Hepatocyte (in vitro differentiated cells): ENCODE measurements at regions not wholly inside any gene's neighbourhood (a gene's known extent, or its start where the extent isn't known, plus 50 kb on each side); places are given as distances from the start of the nearest gene placed in this dataset.
A peak's percentile ranks its signal among the peaks of the same experiment; 100 is the strongest.

Experiments used
- DNase-seq: peaks from one replicate; pipeline ENCODE4 v3.0.0-alpha.2; 2016; ENCODE audit warnings: low spot score
- H2AFZ ChIP-seq: fragments of 200-600 bp; sonication (generic); 2 replicates; pipeline ENCODE4 v1.6.0; 2016; ENCODE audit warnings: antibody characterized with exemption, mild to moderate bottlenecking
- H3K27ac ChIP-seq: fragments of 200-600 bp; sonication (generic); 2 replicates; pipeline ENCODE4 v1.5.1; 2016; ENCODE audit warnings: mild to moderate bottlenecking
- H3K27me3 ChIP-seq: fragments of 200-600 bp; sonication (generic); 2 replicates; pipeline ENCODE4 v1.6.1; 2016
- H3K36me3 ChIP-seq: fragments of 200-600 bp; sonication (generic); replicated peaks from 2 replicates; pipeline ENCODE4 v1.5.1; 2016; ENCODE audit warnings: low read depth; ENCODE audit not compliant: insufficient read depth
- H3K4me1 ChIP-seq: fragments of 200-600 bp; sonication (generic); 2 replicates; pipeline ENCODE4 v1.5.1; 2016; ENCODE audit warnings: mild to moderate bottlenecking, moderate library complexity; ENCODE audit not compliant: insufficient read depth
- H3K4me2 ChIP-seq: fragments of 200-600 bp; sonication (generic); 2 replicates; pipeline ENCODE4 v1.6.0; 2016
- H3K4me3 ChIP-seq: fragments of 200-600 bp; sonication (generic); 2 replicates; pipeline ENCODE4 v1.5.1; 2016; ENCODE audit warnings: mild to moderate bottlenecking
- H3K79me2 ChIP-seq: fragments of 200-600 bp; sonication (generic); 2 replicates; pipeline ENCODE4 v1.6.0; 2017; ENCODE audit warnings: mild to moderate bottlenecking
- H3K9me2 ChIP-seq: fragments of 200-600 bp; sonication (generic); replicated peaks from 2 replicates; pipeline ENCODE4 v1.6.0; 2017; ENCODE audit warnings: mild to moderate bottlenecking; ENCODE audit not compliant: insufficient read depth
- H3K9me3 ChIP-seq: fragments of 200-600 bp; sonication (generic); 2 replicates; pipeline ENCODE4 v1.5.1; 2016; ENCODE audit warnings: low read depth, mild to moderate bottlenecking
- H4K20me1 ChIP-seq: fragments of 200-600 bp; sonication (generic); 2 replicates; pipeline ENCODE4 v1.6.0; 2016; ENCODE audit warnings: mild to moderate bottlenecking; ENCODE audit not compliant: insufficient read depth, poor library complexity, severe bottlenecking
- EZH2 ChIP-seq: fragments of 200-600 bp; sonication (generic); IDR thresholded peaks from 2 replicates; pipeline ENCODE4 v1.6.1; 2016; ENCODE audit warnings: antibody characterized with exemption, mild to moderate bottlenecking, borderline replicate concordance
- EZH2phosphoT487 ChIP-seq: fragments of 200-600 bp; sonication (generic); IDR thresholded peaks from one replicate; pipeline ENCODE4 v1.6.1; 2018; ENCODE audit warnings: antibody characterized with exemption, mild to moderate bottlenecking, low read depth, moderate library complexity; ENCODE audit not compliant: unreplicated experiment, severe bottlenecking
- WGBS: methylation state at CpG from one replicate; pipeline ENCODE4 v1.1.6; 2016; ENCODE audit warnings: low lambda C conversion rate; ENCODE audit errors: missing lambda C conversion rate; 5-methylcytosine and 5-hydroxymethylcytosine counted together
- TF ChIP-seq, protein P1 (sequence below): fragments of 200-600 bp; sonication (generic); IDR thresholded peaks from 2 replicates; pipeline ENCODE4 v1.5.1; 2016; ENCODE audit warnings: antibody characterized with exemption, mild to moderate bottlenecking; ENCODE audit not compliant: poor library complexity

DNA sequence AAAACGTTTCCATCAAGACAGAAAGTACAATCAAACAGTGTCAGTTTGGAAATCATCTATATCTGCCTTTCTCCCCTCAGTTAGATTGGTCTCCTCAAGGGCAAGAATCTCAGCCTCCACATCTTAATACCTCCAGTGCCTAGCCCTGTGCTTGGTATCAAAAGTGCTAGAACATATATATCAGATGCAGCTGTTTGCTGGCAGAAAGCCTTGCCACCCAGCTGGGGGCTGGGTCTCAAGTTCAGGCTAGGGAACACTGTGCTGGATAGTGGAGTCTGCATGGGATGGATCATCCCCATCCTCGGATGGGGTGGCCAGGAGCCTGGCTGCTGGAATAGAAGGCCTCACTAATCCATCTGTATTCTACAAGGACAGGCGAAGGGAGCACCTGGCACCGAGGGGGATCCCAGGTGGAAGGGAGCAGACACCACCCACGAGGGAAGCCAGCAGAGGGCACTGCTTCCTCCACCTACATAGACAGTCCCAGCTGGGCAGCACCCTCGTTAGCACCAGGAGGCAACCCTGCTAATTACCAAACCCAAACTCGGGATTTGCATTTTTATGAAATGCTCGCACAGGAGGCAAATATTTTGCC lies 602.2 kb downstream of the BUD13 start:
- WGBS, result 56% methylated on average over 8 of the region's 8 CpGs
- Histone ChIP-seq H3K36me3 (no peaks in the 10 kb centered on the region), H3K27ac (no peak overlapping the region), H3K27me3 (peaks cover 11% of the 10 kb centered on the region), H3K9me3 (no peaks in the 10 kb centered on the region), H3K79me2 (no peaks in the 10 kb centered on the region), H2AFZ (no peak overlapping the region), H3K9me2 (no peaks in the 10 kb centered on the region), H3K4me3 (no peak overlapping the region), H3K4me1 (no peaks in the 10 kb centered on the region), H3K4me2 (no peak overlapping the region), H4K20me1 (no peaks in the 10 kb centered on the region)
- DNase-seq, result no peak
- no peak for TF ChIP-seq EZH2
- no peak for TF ChIP-seq EZH2phosphoT487
- TF ChIP-seq, protein P1, sequence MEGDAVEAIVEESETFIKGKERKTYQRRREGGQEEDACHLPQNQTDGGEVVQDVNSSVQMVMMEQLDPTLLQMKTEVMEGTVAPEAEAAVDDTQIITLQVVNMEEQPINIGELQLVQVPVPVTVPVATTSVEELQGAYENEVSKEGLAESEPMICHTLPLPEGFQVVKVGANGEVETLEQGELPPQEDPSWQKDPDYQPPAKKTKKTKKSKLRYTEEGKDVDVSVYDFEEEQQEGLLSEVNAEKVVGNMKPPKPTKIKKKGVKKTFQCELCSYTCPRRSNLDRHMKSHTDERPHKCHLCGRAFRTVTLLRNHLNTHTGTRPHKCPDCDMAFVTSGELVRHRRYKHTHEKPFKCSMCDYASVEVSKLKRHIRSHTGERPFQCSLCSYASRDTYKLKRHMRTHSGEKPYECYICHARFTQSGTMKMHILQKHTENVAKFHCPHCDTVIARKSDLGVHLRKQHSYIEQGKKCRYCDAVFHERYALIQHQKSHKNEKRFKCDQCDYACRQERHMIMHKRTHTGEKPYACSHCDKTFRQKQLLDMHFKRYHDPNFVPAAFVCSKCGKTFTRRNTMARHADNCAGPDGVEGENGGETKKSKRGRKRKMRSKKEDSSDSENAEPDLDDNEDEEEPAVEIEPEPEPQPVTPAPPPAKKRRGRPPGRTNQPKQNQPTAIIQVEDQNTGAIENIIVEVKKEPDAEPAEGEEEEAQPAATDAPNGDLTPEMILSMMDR, result peak; percentile 28

DNA sequence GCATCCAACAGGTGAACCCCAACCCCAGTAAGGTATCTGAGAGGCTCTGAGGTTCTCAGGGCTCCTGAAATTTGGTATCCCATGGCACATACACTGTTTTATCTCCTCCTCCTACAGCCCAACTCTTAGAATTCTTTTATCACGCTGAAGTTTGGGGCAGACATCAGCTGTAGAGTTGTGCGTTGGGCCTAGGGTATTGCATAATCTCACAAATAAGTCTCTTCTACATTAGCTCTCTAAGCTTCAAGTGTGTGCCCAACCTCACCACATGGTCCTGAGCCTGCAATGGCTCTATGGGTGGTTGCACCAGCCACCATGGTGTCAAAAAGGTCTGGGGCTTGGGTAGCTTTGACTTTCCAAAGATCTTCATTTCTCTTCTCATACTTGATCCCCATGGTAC lies 603.0 kb downstream of the BUD13 start:
- Histone ChIP-seq H3K4me1 (no peaks in the 10 kb centered on the region), H3K9me2 (no peaks in the 10 kb centered on the region), H4K20me1 (no peaks in the 10 kb centered on the region), H3K4me2 (no peak overlapping the region), H3K9me3 (no peaks in the 10 kb centered on the region), H3K4me3 (no peak overlapping the region), H3K79me2 (no peaks in the 10 kb centered on the region), H3K27ac (no peak overlapping the region), H3K27me3 (peaks cover 11% of the 10 kb centered on the region), H3K36me3 (no peaks in the 10 kb centered on the region), H2AFZ (no peak overlapping the region)
- 98% methylated on average over 2 of the region's 2 CpGs for WGBS
- DNase-seq, result no peak
- TF ChIP-seq EZH2phosphoT487 (no peak), EZH2 (no peak)
- TF ChIP-seq, protein P1, result no peak

DNA sequence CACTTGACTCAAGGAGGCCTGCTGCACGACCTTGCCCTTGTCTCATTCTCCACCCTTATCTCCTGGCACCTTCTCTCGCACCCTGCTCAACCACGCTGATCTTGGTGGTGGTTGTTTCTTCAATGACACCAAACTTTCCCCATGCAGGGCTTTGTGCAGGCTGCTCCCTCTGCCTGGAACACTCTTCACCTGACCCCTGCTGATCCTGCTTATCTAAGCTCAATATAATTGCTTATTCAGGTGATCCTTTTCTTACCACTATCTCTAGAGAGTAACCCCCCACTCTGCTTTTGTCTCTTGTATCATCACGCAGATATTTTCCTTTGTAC lies 604.4 kb downstream of the BUD13 start:
- no peak overlapping the region for H3K4me2 ChIP-seq
- H3K4me3 ChIP-seq, result no peak overlapping the region
- no peaks in the 10 kb centered on the region for H3K79me2 ChIP-seq
- H3K36me3 ChIP-seq, result no peaks in the 10 kb centered on the region
- no peaks in the 10 kb centered on the region for H3K9me3 ChIP-seq
- TF ChIP-seq EZH2phosphoT487 (no peak), EZH2 (no peak)
- TF ChIP-seq, protein P1, result no peak
- H4K20me1 ChIP-seq, result no peaks in the 10 kb centered on the region
- H3K4me1 ChIP-seq, result no peaks in the 10 kb centered on the region
- WGBS, result 60% methylated on average over 4 of the region's 4 CpGs
- no peaks in the 10 kb centered on the region for H3K9me2 ChIP-seq
- H3K27me3 ChIP-seq, result peaks cover 6% of the 10 kb centered on the region
- no peak for DNase-seq
- H2AFZ ChIP-seq, result no peak overlapping the region
- no peak overlapping the region for H3K27ac ChIP-seq
